ENCODE measurements at regions not wholly inside any gene's neighbourhood (a gene's known extent, or its start where the extent isn't known, plus 50 kb on each side); places are given as distances from the start of the nearest gene placed in this dataset.

- no peak for TF ChIP-seq POLR2A (IDR thresholded peaks at IDR 0.05)
- TF ChIP-seq CTCF (IDR thresholded peaks at IDR 0.05), result no peak
- no peak for TF ChIP-seq EP300 (IDR thresholded peaks at IDR 0.05)
Measured at GRCh38 chr11:112656772-112657428, 304.3 kb upstream of the NCAM1 start.

Data from ovary (tissue), 3 donors.